ENCODE measurements at regions not wholly inside any gene's neighbourhood (a gene's known extent, or its start where the extent isn't known, plus 50 kb on each side); places are given as distances from the start of the nearest gene placed in this dataset.

DNA sequence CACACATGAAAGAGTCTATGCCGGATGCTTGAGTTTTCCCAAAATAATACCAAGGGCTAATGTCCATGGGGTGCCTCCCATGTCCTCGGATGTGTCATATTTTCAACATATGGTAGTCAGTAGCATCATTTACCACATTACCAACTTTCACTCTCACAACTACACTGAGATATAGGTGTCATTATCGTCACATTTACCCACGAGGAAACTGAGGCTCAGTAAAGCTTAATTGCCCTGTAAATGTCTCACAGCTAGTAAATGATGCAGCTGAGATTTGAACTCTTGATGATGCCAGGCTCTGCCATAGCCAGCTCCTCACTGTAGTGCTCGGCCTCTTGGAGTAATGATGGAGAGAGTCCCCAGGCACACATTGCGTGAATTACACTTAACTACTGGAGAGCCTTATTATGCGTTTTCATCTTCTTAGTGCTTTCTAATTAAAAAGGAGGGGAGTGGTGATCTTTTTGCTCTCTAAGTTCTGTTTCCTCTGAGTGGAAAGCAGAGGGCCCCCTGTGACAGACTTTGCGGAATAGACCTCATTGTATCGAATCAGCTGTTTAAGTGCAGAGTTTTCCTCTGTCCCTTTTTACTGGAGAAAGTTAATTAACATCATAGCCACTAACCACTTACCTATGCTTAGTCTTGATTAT, 142.0 kb upstream of the SLCO3A1 start:
- DNase-seq (ENCODE audit: low spot score): no peak
- no peak for FAIRE-seq

DNA sequence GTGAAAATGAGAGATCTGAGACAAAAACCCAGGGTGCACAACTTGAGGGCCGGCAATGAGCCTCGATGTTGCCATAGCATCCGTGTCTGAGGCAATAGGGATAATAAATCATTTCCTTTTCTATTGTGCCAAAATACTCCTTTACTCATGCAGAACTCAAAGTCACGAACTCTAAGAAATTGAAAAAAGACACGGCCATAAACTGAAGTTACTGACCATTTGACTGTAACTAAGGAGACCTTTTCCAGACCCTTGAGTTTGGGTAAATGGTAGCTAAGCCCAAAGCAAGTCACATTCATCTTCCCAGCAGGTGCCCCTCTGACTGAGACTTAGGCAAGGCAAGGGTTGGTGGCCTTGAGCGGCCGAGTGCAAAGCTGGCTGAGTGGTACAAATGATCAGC, 141.2 kb upstream of the SLCO3A1 start:
- FAIRE-seq (no peak), DNase-seq (ENCODE audit: low spot score) (no peak)

DNA sequence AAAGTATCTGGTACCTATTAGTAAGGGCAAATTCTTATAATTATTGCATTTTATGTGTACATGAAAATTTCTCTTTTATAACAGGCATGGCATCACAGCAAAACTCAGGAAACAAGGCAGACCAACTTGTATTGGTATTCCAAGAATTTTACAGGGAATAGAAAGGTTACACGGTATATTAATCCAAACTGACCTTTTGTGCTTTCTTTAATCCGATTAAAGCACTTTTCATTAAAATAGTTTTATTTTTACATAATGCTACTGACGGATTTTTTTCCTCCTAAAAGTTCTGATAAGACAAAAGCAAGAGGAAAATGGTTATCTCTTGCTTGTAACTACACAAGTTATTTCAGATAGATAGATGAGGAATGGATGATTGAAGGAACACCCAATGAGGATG, 137.0 kb upstream of the SLCO3A1 start:
- FAIRE-seq (no peak), DNase-seq (ENCODE audit: low spot score) (no peak)

DNA sequence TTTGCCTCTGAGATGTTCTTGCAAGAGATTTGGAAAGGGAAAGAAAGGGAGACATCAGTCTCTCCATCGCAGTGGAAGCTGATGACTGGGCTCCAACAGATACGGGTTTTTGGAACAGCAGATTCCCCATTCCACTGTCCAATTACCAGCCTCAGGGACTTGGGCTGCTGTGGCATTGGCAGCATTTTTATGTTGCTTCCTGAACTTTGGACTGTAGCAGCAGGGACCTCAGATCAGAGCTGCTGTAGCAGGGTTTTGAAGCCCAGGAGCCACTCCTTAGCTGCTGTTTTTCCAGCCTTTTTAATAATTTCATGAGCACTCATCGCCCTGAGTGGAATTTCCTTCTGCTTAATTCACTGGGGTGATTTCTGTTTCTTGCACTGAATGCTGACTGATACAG, 135.7 kb upstream of the SLCO3A1 start:
- FAIRE-seq (no peak), DNase-seq (ENCODE audit: low spot score) (no peak)

DNA sequence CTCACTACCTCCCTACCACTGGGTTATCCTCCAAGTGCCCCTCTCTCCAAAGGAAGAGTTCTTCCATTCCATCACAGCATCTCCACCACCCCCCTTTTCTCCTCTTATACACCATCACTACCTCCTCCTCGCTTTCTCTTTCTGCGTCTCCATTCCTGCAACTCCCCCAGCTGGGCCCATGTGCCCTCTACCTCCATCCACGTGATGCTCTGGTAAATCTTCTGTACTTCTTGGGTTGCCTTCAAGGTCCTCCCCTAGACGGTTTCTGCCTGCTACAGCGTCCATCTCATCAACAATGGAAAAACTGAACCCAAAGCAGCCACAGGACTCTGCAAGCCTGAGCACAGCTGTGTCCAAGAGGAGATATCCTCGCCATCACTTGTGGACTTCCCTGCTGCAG, 129.5 kb upstream of the SLCO3A1 start:
- FAIRE-seq (no peak), DNase-seq (ENCODE audit: low spot score) (no peak)

DNA sequence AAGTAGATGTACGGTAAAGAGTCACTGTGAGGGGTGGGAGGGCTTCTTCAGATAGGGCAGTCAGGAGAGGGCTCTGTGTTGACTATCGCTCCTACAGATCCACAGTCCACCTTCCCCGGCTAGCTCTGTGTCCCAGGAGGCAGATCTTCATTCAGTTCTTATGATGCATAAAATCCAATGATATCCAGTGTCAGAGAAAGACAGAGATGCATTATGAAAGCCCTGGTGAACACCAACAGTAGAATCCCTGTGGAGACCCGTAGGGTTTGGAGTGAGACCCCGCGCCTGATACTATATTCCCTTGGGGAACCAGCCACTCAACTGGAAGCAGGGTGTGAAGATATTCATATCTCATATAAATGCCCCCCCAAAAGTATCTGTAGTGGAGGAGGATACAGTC, 119.8 kb upstream of the SLCO3A1 start:
- DNase-seq (ENCODE audit: low spot score): no peak
- no peak for FAIRE-seq

DNA sequence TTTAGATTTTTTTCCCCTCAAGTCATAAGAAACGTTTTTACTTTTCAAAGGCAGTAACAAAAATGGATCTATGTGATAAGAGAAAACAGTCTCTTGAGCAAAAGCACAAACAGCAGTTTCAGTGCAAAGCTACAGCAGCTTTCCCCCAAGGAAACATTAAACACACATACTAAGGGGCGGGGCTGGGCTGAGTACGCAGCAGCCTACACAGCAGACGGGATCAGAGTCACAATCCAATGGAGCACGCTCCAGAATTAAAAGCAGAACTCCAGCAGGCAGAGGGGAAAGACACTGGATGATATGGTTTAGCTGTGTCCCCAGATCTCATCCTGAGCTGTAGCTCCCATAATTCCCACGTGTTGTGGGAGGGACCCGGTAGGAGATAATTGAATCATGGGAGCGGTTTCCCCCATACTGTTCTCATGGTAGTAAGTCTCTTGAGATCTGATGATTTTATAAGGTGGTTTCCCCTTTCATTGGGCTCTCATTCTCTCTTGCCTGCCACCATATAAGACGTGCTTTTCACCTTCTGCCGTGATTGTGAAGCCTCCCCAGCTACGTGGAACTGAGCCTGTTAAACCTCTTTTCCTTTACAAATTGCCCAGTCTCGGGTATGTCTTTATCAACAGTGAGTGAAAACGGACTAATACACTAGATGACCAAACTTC, 116.2 kb upstream of the SLCO3A1 start:
- no peak for FAIRE-seq
- DNase-seq (ENCODE audit: low spot score): no peak

GRCh38 chr15:91741986-91742385, 111.5 kb upstream of the SLCO3A1 start:
- DNase-seq (ENCODE audit: low spot score): no peak

DNA sequence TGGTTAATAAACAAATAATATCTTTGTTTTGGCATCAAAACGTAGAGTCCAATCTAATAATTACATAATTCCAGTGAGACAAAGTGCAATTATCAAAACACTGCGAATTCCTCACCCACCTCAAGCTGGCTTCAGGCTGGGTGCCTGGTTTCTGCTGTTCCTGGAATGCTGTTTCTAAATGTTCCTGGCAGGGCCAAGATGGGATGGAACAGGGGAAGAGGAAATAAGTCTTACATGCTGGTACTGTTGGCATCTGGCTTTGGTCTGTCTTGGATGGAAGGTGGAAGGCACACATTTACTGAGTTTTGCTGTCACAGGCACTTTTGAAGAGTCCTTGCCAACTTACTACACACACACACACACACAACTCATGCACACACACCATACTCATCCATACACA, 101.9 kb upstream of the SLCO3A1 start:
- DNase-seq (ENCODE audit: low spot score) (no peak), FAIRE-seq (no peak)

More at GRCh38 chr15:91741986-91742385, 111.5 kb upstream of the SLCO3A1 start:
- no peak for FAIRE-seq

GRCh38 chr15:91752081-91752785, 101.3 kb upstream of the SLCO3A1 start:
- DNase-seq (ENCODE audit: low spot score) (no peak), FAIRE-seq (no peak)

DNA sequence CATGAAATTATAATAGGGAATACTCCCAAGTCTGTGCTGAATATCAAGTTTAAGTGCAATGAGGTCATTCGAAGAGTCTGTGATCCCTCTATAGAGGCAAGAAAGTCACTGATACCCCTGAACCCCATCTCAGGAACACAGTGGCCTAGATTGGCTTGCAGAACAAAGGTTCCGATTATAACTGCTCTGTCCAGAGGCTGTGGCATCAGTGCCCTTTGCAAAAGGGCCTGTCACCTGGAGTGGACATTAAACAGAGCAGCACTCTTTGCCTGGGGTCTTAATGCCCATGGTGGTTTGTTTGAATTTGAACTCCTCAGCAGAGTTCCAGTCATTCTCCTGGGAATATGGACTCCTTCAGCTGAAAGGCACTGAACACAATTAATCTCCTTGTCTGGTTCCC, 93.9 kb upstream of the SLCO3A1 start:
- DNase-seq (ENCODE audit: low spot score): no peak
- FAIRE-seq: no peak

DNA sequence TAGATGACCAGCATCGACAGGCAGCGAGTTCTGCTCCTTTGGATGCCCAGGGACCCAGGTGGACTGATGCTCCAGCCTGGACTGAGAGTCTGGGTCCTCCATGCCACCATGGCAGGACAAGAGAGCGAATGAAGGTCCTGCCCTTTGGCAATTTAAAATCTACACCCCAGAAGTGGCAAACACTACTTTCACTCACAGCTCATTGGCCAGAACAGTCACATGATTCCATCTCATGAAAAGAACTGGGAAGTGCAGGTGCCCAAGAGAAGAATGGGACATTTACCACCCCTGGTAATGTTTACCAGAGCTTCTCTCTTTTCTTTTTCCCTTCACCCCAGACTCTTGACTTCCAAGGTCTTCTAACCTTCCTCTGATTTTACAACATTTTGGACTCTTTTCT, 87.8 kb upstream of the SLCO3A1 start:
- no peak for FAIRE-seq

DNA sequence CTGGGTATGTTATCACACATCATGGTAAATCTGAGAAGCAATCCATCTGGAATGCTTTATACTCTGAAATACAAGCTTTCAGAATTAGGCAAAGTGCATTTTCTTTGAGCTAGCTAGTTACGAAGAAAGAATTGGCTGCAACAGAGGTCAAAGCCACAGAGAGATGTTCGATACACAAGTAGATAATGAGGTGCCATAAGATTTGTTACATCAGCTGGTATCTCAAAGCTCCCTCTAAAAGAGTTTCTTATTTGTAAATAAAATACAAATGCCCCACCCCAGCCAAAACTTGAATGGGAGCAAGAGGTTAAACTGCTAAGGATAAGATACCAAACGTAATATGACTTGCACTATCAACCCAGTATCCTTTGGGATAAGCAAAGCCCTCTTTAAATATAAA, 84.0 kb upstream of the SLCO3A1 start:
- FAIRE-seq (no peak), DNase-seq (ENCODE audit: low spot score) (no peak)

More for the DNA sequence above, 87.8 kb upstream of the SLCO3A1 start:
- no peak for DNase-seq (ENCODE audit: low spot score)

GRCh38 chr15:91769894-91770293, 83.6 kb upstream of the SLCO3A1 start:
- DNase-seq (ENCODE audit: low spot score): no peak
- FAIRE-seq: no peak

- DNase-seq (ENCODE audit: low spot score) (no peak), FAIRE-seq (no peak)
These were observed 77.4 kb upstream of the SLCO3A1 start for GRCh38 chr15:91776104-91776503.

DNA sequence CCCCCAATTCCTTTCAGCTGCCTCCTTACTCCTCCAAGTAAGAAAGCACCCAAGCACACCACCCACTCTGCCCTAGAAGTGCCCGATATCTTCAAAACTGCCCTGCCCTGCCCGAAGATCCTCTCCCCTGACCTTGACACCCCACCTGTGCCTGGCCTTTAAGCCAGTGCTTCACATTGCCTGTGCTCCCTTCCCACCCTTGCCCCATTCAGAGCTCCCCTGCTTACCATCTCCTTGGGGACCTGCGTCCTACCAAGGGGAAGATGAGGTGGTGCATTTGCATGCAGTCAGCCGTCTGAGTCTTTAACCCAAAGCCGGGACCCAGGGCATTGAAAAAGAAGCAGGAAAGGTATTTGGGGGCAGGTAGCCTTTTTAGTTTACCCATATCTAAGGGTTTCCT, 73.5 kb upstream of the SLCO3A1 start:
- FAIRE-seq: no peak
- DNase-seq (ENCODE audit: low spot score): no peak

DNA sequence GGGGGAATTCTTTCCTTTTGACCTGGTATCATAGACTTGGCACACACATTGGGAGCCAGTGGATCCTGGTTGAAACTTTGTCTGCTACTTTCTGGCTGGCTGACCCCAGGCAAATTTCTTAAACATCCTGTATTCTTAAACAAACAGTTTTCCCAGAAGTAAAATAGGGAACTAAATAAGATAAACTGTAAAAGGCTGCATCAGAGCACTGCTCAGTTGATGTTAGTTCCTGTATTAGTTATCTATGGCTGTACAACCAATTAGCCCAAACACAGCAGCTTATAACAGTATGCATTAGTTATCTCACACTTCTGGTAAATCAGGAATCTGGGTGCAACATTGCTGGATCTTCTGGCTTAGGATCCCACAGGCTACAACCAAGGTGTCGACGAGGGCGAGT, 73.1 kb upstream of the SLCO3A1 start:
- FAIRE-seq (no peak), DNase-seq (ENCODE audit: low spot score) (no peak)

DNA sequence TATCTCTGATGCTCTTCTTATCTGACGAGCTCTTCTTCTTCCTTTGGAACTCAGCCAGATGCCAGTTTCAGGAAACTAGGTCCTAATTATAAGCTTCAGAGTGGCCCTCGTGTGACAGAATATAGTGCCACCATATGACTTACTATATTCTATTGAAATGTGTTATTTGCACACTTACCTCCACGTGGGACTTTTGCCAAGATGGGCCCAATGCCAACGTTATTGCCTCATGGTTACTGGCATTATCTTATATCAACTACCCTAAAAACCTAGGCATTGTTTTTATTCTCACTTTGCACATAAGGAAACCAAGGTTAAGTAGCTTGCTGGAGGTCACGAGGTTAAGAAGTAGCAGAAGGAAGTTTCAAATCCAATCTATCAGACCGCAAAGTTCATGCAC, 71.3 kb upstream of the SLCO3A1 start:
- DNase-seq (ENCODE audit: low spot score) (no peak), FAIRE-seq (no peak)

DNA sequence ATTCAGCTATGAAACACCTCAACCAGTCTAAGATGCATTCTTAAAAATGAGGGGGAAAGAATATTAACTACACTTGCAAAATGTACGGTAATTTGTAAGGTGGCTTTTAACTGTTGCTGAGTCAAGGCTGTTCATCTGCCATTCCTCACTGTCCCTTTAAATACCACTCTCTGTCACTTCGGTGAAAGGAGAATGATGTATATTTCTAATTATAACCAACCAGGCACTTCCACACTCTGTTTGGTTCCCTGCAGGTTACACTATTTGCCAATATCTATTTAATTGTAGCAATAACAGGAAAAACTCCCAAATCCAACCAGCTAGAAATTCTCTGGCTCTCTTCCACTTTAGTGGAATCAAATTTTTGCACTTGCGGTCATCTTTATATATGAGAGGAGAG, 70.5 kb upstream of the SLCO3A1 start:
- FAIRE-seq: no peak
- no peak for DNase-seq (ENCODE audit: low spot score)

DNA sequence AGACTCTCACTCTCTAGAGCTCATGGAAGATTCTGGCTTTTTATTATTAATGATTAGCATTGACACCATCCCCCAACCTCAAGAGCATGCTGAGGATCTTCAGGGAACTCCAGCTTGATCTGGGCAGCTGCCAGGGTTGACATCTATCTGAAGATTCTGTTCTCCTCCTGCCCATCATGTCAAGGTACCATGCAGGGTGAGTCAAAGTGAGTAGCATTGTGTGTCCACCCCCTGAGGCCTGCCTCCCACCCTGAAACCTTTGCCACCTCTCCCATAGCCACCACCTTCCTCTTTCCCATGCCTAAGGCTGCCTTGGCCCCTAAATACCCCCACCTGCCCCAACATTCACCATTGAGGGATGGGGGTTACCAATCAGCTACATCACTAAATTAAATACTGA, 70.1 kb upstream of the SLCO3A1 start:
- no peak for DNase-seq (ENCODE audit: low spot score)
- FAIRE-seq: no peak

- no peak for DNase-seq (ENCODE audit: low spot score)
These were observed 68.4 kb upstream of the SLCO3A1 start for GRCh38 chr15:91784973-91785709.

GRCh38 chr15:91787198-91787597, 66.3 kb upstream of the SLCO3A1 start:
- DNase-seq (ENCODE audit: low spot score): no peak
- no peak for FAIRE-seq

More at GRCh38 chr15:91784973-91785709, 68.4 kb upstream of the SLCO3A1 start:
- FAIRE-seq: no peak

Data from urothelium cell line (cell line).